Mesendoderm (in vitro differentiated cells): ENCODE measurements at regions not wholly inside any gene's neighbourhood (a gene's known extent, or its start where the extent isn't known, plus 50 kb on each side); places are given as distances from the start of the nearest gene placed in this dataset.
"Not testable (repeated sequence)": the region's sequence is repeated elsewhere in the genome, so short reads cannot be mapped to it uniquely, and the experiment has no call there.

Experiments
- DNase-seq: peaks from one replicate; pipeline ENCODE4 v3.0.0; 2013
- H2AK5ac ChIP-seq: 2 replicates; pipeline ENCODE4 v1.6.1; 2013; ENCODE audit warnings: low read length, inconsistent platforms
- H2BK120ac ChIP-seq: 2 replicates; pipeline ENCODE4 v1.6.1; 2013; ENCODE audit warnings: low read depth, mild to moderate bottlenecking, low read length, moderate library complexity, mixed read lengths
- H2BK15ac ChIP-seq: replicated peaks from 2 replicates; pipeline ENCODE4 v1.6.1; 2013; ENCODE audit warnings: low read depth, mild to moderate bottlenecking, moderate library complexity
- H2BK5ac ChIP-seq: 2 replicates; pipeline ENCODE4 v1.6.1; 2013; ENCODE audit warnings: low read length, inconsistent platforms
- H3K18ac ChIP-seq: 2 replicates; pipeline ENCODE4 v1.6.1; 2013; ENCODE audit warnings: mild to moderate bottlenecking, low read length, mixed read lengths
- H3K23ac ChIP-seq: one replicate; pipeline ENCODE4 v1.6.1; 2013; ENCODE audit warnings: low read length
- H3K27ac ChIP-seq: 2 replicates; pipeline ENCODE4 v1.5.1; 2013; ENCODE audit warnings: low read depth, mild to moderate bottlenecking, inconsistent platforms, low read length, moderate library complexity
- H3K27me3 ChIP-seq: 2 replicates; pipeline ENCODE4 v1.6.1; 2013; ENCODE audit warnings: low read length, control low read depth, mild to moderate bottlenecking, inconsistent platforms; ENCODE audit not compliant: insufficient read depth, poor library complexity
- H3K36me3 ChIP-seq: 2 replicates; pipeline ENCODE4 v1.6.1; 2013; ENCODE audit warnings: low read length, inconsistent platforms; ENCODE audit not compliant: control insufficient read depth, insufficient read depth
- H3K4ac ChIP-seq: one replicate; pipeline ENCODE4 v1.6.1; 2013; ENCODE audit warnings: low read depth, mild to moderate bottlenecking, low read length, moderate library complexity
- H3K4me1 ChIP-seq: 2 replicates; pipeline ENCODE4 v1.6.1; 2013; ENCODE audit warnings: low read depth, low read length, inconsistent platforms; ENCODE audit not compliant: control insufficient read depth
- H3K4me2 ChIP-seq: 2 replicates; pipeline ENCODE4 v1.6.1; 2013; ENCODE audit warnings: low read length
- H3K4me3 ChIP-seq: 2 replicates; pipeline ENCODE4 v1.5.1; 2013; ENCODE audit warnings: mild to moderate bottlenecking, low read length
- H3K56ac ChIP-seq: one replicate; pipeline ENCODE4 v1.6.1; 2013; ENCODE audit warnings: low read length
- H3K79me1 ChIP-seq: 2 replicates; pipeline ENCODE4 v1.6.1; 2013; ENCODE audit warnings: low read length, inconsistent platforms
- H3K79me2 ChIP-seq: 2 replicates; pipeline ENCODE4 v1.6.1; 2013; ENCODE audit warnings: mild to moderate bottlenecking, low read length; ENCODE audit not compliant: control insufficient read depth, insufficient read depth
- H3K9ac ChIP-seq: 2 replicates; pipeline ENCODE4 v1.6.1; 2013; ENCODE audit warnings: low read length, inconsistent platforms
- H4K5ac ChIP-seq: one replicate; pipeline ENCODE4 v1.6.1; 2013; ENCODE audit warnings: low read length
- H4K8ac ChIP-seq: one replicate; pipeline ENCODE4 v1.6.1; 2013; ENCODE audit warnings: low read depth, mild to moderate bottlenecking, control low read depth, low read length, moderate library complexity
- WGBS: extraction: QIAGEN DNeasy Blood & Tissue Kit; methylation state at CpG from one replicate; pipeline ENCODE4 v1.1.7; 2013; ENCODE audit warnings: low lambda C conversion rate, missing lambda C conversion rate; ENCODE audit not compliant: insufficient coverage; ENCODE audit errors: extremely low coverage; 5-methylcytosine and 5-hydroxymethylcytosine counted together

- H2BK5ac ChIP-seq, H3K27me3 ChIP-seq, H3K4me3 ChIP-seq, H4K8ac ChIP-seq, H3K79me1 ChIP-seq, H3K4me1 ChIP-seq, H3K9ac ChIP-seq, H4K5ac ChIP-seq, H3K36me3 ChIP-seq, H2BK15ac ChIP-seq, H3K4ac ChIP-seq, H3K18ac ChIP-seq, H2AK5ac ChIP-seq, H3K79me2 ChIP-seq, H2BK120ac ChIP-seq, H3K27ac ChIP-seq, H3K4me2 ChIP-seq, H3K23ac ChIP-seq: not testable (repeated sequence)
- H3K56ac ChIP-seq: peak overlapping the region; percentile 42
- 100% methylated on average over 1 of the region's 17 CpGs for WGBS
- peak; percentile 33 for DNase-seq
Observed at GRCh38 chr21:6565190-6566094, 3955.9 kb upstream of the TPTE start.

GRCh38 chr21:6567542-6567941, 3953.8 kb upstream of the TPTE start:
- no CpG with 5 or more reads among the region's 5 CpGs for WGBS
- H2BK120ac ChIP-seq, H3K27me3 ChIP-seq, H3K4me3 ChIP-seq, H3K9ac ChIP-seq, H2BK15ac ChIP-seq, H3K18ac ChIP-seq, H3K23ac ChIP-seq, H2BK5ac ChIP-seq, H3K4me1 ChIP-seq, H3K79me2 ChIP-seq, H3K56ac ChIP-seq, H3K27ac ChIP-seq, H4K8ac ChIP-seq, H3K36me3 ChIP-seq, H3K79me1 ChIP-seq, H3K4me2 ChIP-seq, H2AK5ac ChIP-seq, H4K5ac ChIP-seq, DNase-seq, H3K4ac ChIP-seq: not testable (repeated sequence)

- not testable (repeated sequence) for H4K8ac ChIP-seq, H3K27me3 ChIP-seq, H3K79me2 ChIP-seq
Observed at GRCh38 chr21:6569152-6569551, 3952.2 kb upstream of the TPTE start.

GRCh38 chr21:6569587-6570392, 3951.6 kb upstream of the TPTE start:
- not testable (repeated sequence) for DNase-seq, H3K79me2 ChIP-seq, H3K9ac ChIP-seq, H2BK120ac ChIP-seq, H3K27ac ChIP-seq, H2BK5ac ChIP-seq, H3K4me3 ChIP-seq, H4K8ac ChIP-seq, H3K79me1 ChIP-seq, H2AK5ac ChIP-seq, H3K36me3 ChIP-seq, H3K18ac ChIP-seq, H3K4me1 ChIP-seq, H3K4me2 ChIP-seq, H3K4ac ChIP-seq, H3K56ac ChIP-seq, H2BK15ac ChIP-seq, H4K5ac ChIP-seq, H3K27me3 ChIP-seq, H3K23ac ChIP-seq
- WGBS: no CpG with 5 or more reads among the region's 19 CpGs

More at GRCh38 chr21:6569152-6569551, 3952.2 kb upstream of the TPTE start:
- H4K5ac ChIP-seq, H3K4ac ChIP-seq, H3K56ac ChIP-seq, H2BK15ac ChIP-seq, DNase-seq, H3K9ac ChIP-seq, H3K27ac ChIP-seq, H3K23ac ChIP-seq, H3K79me1 ChIP-seq, H3K18ac ChIP-seq, H3K4me2 ChIP-seq, H3K4me3 ChIP-seq, H2BK5ac ChIP-seq, H3K4me1 ChIP-seq, H2BK120ac ChIP-seq, H3K36me3 ChIP-seq, H2AK5ac ChIP-seq: not testable (repeated sequence)
- WGBS: no CpG with 5 or more reads among the region's 16 CpGs

- not testable (repeated sequence) for H2BK5ac ChIP-seq, H3K27ac ChIP-seq, H3K79me2 ChIP-seq, H3K79me1 ChIP-seq, H2AK5ac ChIP-seq, H3K36me3 ChIP-seq, DNase-seq, H4K5ac ChIP-seq, H3K9ac ChIP-seq, H3K4me3 ChIP-seq, H2BK120ac ChIP-seq, H3K56ac ChIP-seq, H3K27me3 ChIP-seq, H3K23ac ChIP-seq, H4K8ac ChIP-seq, H3K4me1 ChIP-seq, H3K4me2 ChIP-seq, H2BK15ac ChIP-seq, H3K18ac ChIP-seq, H3K4ac ChIP-seq
- no CpG with 5 or more reads among the region's 24 CpGs for WGBS
Observed at GRCh38 chr21:6570700-6571368, 3950.5 kb upstream of the TPTE start.
